ENCODE measurements at regions not wholly inside any gene's neighbourhood (a gene's known extent, or its start where the extent isn't known, plus 50 kb on each side); places are given as distances from the start of the nearest gene placed in this dataset.
"Not testable (repeated sequence)": the region's sequence is repeated elsewhere in the genome, so short reads cannot be mapped to it uniquely, and the experiment has no call there.

- no peak for DNase-seq (ENCODE audit: low read depth in 2 of 2)
Measured at GRCh38 chr4:79223993-79224776, 101.7 kb downstream of the NAA11 start.

DNA sequence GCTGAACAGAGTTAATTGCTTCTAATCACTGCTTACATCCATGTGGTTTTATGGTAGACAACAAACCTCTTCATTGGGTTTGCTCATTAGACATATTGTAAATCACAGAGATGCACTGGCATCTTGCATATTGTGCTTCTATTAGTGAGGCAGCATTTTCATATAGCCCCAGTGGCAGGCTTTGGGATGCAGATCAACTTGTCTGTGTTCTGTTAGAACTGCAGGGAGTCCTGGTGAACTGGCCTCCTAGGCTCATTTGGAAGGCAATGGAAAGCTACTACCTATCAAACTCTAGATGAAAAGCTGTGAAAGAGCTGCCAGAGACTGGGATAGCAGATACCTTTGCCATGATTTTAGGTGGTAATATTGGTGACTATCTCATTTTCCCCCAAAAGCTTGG, 108.8 kb downstream of the NAA11 start:
- DNase-seq (ENCODE audit: low read depth in 2 of 2): no peak

GRCh38 chr4:79213702-79214101, 112.2 kb downstream of the NAA11 start:
- DNase-seq (ENCODE audit: low read depth in 2 of 2): no peak

DNA sequence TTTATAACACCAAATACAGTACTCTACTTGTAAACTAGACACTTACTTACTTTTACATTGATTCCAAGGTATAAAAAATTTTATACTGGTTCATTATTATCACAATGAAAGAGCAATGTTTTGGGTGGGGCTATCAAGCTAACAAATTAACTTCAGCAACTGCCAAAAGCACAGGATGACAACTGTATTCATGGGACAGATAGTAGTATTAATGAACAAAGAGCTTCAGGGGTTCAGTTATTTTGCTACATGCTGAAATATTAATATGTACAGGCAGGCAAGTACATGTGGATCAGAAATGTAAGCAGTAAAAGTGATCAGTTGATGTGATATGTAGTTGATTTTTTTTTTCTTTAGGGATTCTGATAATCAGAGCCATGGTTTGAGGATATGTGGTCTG, 112.9 kb downstream of the NAA11 start:
- DNase-seq (ENCODE audit: low read depth in 2 of 2): no peak

DNA sequence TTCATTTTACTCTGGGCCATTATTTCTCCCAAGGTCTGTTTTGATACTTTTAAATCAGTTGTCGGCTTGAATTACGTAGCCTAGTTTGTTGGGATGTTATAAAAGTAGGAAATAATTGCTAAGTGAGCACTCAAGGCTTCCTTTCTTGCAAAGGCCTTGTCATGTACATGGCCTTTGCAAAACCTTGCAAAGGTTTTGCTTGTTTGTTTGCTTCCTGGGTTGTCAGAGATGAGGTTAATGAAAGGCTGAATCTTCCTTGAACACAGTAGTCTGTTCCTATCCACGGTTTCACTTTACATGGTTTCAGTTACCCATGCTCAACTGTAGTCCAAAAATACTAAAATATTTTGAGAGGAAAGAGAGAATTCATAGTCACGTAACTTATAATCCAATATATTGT, 113.5 kb downstream of the NAA11 start:
- no peak for DNase-seq (ENCODE audit: low read depth in 2 of 2)

DNA sequence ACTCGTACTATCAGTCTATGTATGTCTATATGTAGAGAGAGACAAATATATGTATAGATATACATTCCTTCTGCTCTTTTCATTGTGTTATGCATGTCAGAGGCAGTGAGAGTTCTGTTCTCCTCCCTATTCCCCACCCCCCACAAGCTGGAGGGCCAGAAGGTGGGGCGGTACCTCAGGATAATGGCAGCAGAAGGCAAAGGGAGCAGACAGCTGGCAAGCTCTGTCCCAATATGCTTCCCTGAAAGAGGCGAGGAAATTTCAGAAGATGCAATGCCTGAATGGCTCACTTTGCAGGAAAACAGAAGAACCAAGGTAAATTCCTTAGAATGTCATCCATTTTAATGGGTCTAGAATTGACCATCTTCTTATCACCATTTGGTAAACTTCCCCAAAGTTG, 114.4 kb downstream of the NAA11 start:
- no peak for DNase-seq (ENCODE audit: low read depth in 2 of 2)

DNA sequence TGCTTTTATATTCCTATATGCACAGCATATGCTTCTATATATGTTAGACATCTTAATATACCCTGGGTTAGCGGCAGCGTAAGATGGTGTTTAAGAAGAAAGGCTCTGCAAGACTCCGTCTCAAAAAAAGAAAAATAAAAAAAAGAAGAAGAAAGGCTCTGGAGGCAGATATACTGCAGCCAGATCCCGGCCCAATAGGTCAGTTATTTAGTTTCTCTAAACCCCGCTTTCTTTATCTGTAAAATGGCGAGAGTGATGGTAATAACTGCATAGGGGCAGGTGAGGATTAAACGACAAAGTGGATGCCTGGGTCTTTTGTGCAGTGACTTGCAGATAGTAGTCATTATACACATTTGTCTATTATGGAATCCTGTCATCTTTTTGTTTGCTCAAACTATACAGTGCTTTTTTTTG, 115.2 kb downstream of the NAA11 start:
- DNase-seq (ENCODE audit: low read depth in 2 of 2): no peak

GRCh38 chr4:79209822-79210635, 115.8 kb downstream of the NAA11 start:
- DNase-seq (ENCODE audit: low read depth in 2 of 2): peak; percentile 46 to 49

- DNase-seq (ENCODE audit: low read depth in 2 of 2): no peak
Measured at GRCh38 chr4:79209081-79209480, 116.8 kb downstream of the NAA11 start.

DNA sequence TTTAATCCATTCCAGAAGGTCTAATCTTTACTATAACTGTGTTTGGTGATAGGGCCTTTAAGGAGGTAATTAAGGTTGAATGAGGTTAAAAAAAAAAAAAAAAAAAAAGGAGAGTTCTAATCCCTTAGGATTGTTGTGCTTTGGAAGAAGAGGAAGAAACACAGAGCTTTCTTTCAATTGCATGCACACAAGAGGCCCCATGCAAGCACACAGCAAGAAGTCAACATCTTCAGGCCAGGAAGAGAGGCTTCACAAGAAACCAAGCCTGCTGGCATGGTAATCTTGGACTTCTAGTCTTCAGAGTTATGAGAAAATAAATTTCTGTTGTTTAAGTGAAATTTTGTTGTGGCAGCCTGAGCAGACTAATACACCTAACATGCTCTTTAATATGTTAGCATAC, 118.6 kb downstream of the NAA11 start:
- no peak for DNase-seq (ENCODE audit: low read depth in 2 of 2)

- no peak for DNase-seq (ENCODE audit: low read depth in 2 of 2)
Measured at GRCh38 chr4:79206660-79207059, 119.2 kb downstream of the NAA11 start.

- no peak for DNase-seq (ENCODE audit: low read depth in 2 of 2)
Measured at GRCh38 chr4:79205121-79205520, 120.7 kb downstream of the NAA11 start.

DNA sequence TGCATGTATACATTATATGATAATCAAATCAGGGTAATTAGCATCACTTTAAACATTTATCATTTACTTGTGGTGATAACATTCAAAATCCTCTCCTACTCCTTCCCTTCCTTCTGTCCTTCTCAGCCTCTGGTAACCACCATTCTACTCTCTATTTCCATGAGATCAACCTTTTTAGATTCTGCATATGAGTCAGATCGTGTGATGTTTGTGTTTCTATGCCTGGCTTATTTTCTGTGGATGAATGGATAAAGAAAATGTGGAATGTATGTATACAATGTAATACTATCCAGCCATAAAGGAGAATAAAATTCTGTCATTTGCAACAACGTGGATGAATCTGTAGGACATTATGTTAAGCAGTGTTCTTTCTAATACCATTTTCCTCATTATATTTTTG, 123.9 kb downstream of the NAA11 start:
- DNase-seq (ENCODE audit: low read depth in 2 of 2): no peak

DNA sequence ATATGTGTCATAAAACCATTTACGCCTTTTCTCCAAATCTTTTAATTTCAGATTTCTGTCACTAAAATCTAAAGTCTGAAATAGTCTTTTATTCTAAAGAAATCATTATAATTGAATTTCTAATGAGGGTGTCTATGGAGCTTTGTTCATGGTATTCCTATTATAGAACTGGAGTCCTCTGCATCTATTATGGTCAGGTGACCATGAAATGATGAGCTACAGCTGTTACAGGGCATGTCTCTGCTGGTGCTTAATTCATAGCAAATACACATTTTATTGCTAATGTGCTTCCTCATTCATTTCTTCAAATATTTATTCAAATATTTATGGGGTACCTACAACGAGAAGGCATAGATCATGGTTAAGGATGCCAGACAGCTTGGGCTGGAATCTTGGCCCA, 126.1 kb downstream of the NAA11 start:
- no peak for DNase-seq (ENCODE audit: low read depth in 2 of 2)

GRCh38 chr4:79198951-79199587, 126.8 kb downstream of the NAA11 start:
- no peak for DNase-seq (ENCODE audit: low read depth in 2 of 2)

DNA sequence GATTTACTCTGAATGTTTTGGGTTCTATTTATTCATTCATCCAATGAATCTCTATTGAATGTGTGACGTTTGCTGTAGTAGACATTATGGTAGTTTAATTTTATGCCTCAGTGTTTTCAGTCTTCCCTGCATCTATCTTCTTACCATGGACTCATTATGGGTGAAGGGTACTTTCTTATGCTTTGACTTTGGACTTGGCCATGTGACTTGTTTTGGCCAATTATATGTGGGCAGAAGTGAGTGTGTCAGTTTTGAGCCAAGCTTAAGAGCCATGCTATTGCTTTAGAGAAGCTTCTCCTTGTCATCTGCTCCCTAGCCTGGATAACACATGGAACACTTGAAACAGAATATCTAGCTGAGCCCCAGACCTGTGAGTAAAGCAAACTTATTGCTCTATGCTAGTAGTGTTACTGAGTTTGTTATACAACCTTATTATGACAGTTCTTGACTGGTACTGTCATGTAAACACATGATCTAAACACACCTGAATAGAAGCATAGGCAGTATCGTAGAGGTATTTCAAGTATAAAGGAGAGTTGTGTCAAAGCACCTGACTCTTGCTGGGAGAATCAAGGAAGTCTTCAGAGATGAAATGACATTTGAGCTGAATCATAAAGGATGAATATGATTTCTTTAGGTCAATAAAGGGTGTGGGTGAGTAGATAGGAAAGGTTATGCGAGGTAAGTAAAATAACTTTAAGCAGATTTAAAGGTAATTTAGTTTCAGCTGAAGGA, 128.4 kb downstream of the NAA11 start:
- no peak for DNase-seq (ENCODE audit: low read depth in 2 of 2)

- DNase-seq (ENCODE audit: low read depth in 2 of 2): not testable (repeated sequence)
Measured at GRCh38 chr4:79191292-79191691, 134.6 kb downstream of the NAA11 start.

- no peak for DNase-seq (ENCODE audit: low read depth in 2 of 2)
Measured at GRCh38 chr4:79185526-79186045, 140.3 kb downstream of the NAA11 start.

- DNase-seq (ENCODE audit: low read depth in 2 of 2): no peak
Measured at GRCh38 chr4:79184476-79184875, 141.4 kb downstream of the NAA11 start.

- DNase-seq (ENCODE audit: low read depth in 2 of 2): no peak
Measured at GRCh38 chr4:79182209-79182608, 143.7 kb downstream of the NAA11 start.

- DNase-seq (ENCODE audit: low read depth in 2 of 2): no peak
Measured at GRCh38 chr4:79181190-79181589, 144.7 kb downstream of the NAA11 start.

DNA sequence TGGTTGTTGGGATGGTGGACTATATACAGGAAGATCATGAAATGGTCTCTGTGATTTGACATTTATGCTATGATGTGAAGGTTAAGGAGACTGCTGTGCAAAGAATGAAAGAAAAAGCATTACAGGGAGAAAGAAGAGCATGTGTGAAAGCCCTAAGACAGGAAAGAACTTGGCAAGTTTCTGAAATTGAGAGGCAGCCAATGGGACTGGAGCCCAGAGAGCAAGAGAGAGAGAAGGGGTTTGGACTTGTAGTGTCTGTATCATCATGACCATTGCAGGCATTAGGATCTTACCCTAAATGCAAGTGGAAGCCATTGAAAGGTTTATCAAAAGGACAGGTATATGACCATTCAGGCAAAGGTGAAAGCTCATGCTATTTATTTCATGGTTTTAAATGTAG, 147.1 kb downstream of the NAA11 start:
- no peak for DNase-seq (ENCODE audit: low read depth in 2 of 2)

All from lung microvascular endothelial cell (primary cell).